SW480 (cell line): ENCODE measurements at regions not wholly inside any gene's neighbourhood (a gene's known extent, or its start where the extent isn't known, plus 50 kb on each side); places are given as distances from the start of the nearest gene placed in this dataset.
"Not testable (repeated sequence)": the region's sequence is repeated elsewhere in the genome, so short reads cannot be mapped to it uniquely, and the experiment has no call there.

Experiments
- DNase-seq: peaks from one replicate; pipeline ENCODE4 v3.0.0-alpha.2; 2016; ENCODE audit warnings: low spot score

GRCh38 chr10:124242791-124243190 lies 149.4 kb upstream of the CHST15 start:
- no peak for DNase-seq

GRCh38 chr10:124242365-124242764 lies 149.0 kb upstream of the CHST15 start:
- DNase-seq = no peak

- not testable (repeated sequence) for DNase-seq
These were observed 148.1 kb upstream of the CHST15 start for GRCh38 chr10:124241510-124241909.

GRCh38 chr10:124240839-124241291 lies 147.5 kb upstream of the CHST15 start:
- no peak for DNase-seq

GRCh38 chr10:124239696-124240095 lies 146.3 kb upstream of the CHST15 start:
- DNase-seq = no peak

- no peak for DNase-seq
These were observed 145.7 kb upstream of the CHST15 start for GRCh38 chr10:124239134-124239533.

- DNase-seq = no peak
These were observed 145.0 kb upstream of the CHST15 start for GRCh38 chr10:124238367-124238766.

- no peak for DNase-seq
These were observed 144.0 kb upstream of the CHST15 start for GRCh38 chr10:124237282-124237961.

GRCh38 chr10:124236816-124237215 lies 143.4 kb upstream of the CHST15 start:
- no peak for DNase-seq

GRCh38 chr10:124236136-124236535 lies 142.7 kb upstream of the CHST15 start:
- no peak for DNase-seq

GRCh38 chr10:124235232-124235631 lies 141.8 kb upstream of the CHST15 start:
- no peak for DNase-seq

- no peak for DNase-seq
These were observed 140.2 kb upstream of the CHST15 start for GRCh38 chr10:124233546-124234138.

GRCh38 chr10:124232686-124233545 lies 139.5 kb upstream of the CHST15 start:
- DNase-seq = no peak

- no peak for DNase-seq
These were observed 138.1 kb upstream of the CHST15 start for GRCh38 chr10:124231168-124232155.

GRCh38 chr10:124230635-124231167 lies 137.3 kb upstream of the CHST15 start:
- no peak for DNase-seq

GRCh38 chr10:124229989-124230634 lies 136.7 kb upstream of the CHST15 start:
- DNase-seq = no peak

GRCh38 chr10:124229201-124229988 lies 136.0 kb upstream of the CHST15 start:
- no peak for DNase-seq

- no peak for DNase-seq
These were observed 135.1 kb upstream of the CHST15 start for GRCh38 chr10:124228471-124228870.

GRCh38 chr10:124227988-124228387 lies 134.6 kb upstream of the CHST15 start:
- no peak for DNase-seq
